SK-N-SH (cell line): ENCODE measurements at regions not wholly inside any gene's neighbourhood (a gene's known extent, or its start where the extent isn't known, plus 50 kb on each side); places are given as distances from the start of the nearest gene placed in this dataset.

ENCODE experiments used
- ELF1 ChIP-seq: IDR thresholded peaks from 2 replicates; pipeline ENCODE4 v1.4.0; 2012
- EZH2phosphoT487 ChIP-seq: fragments of 200-600 bp; sonication (generic); IDR thresholded peaks from 2 replicates; pipeline ENCODE4 v1.6.1; 2017; ENCODE audit warnings: low read depth, mixed run types, mild to moderate bottlenecking, antibody characterized with exemption, moderate library complexity, borderline replicate concordance
- FOXM1 ChIP-seq: IDR thresholded peaks from 2 replicates; pipeline ENCODE4 v1.4.0; 2012; ENCODE audit warnings: low read depth, mild to moderate bottlenecking
- JUND ChIP-seq: IDR thresholded peaks from 2 replicates; pipeline ENCODE4 v1.4.0; 2012
- MXI1 ChIP-seq: IDR thresholded peaks from 2 replicates; pipeline ENCODE4 v1.6.1; 2012; ENCODE audit warnings: mild to moderate bottlenecking, low read depth, low read length, improper control_type of control experiment
- NFIC ChIP-seq: IDR thresholded peaks from 2 replicates; pipeline ENCODE4 v1.4.0; 2012; ENCODE audit warnings: borderline replicate concordance
- POLR2AphosphoS5 ChIP-seq: IDR thresholded peaks from 2 replicates; pipeline ENCODE4 v1.6.1; 2012; ENCODE audit warnings: low read depth, low read length
- SMC3 ChIP-seq: IDR thresholded peaks from 2 replicates; pipeline ENCODE4 v1.6.1; 2012; ENCODE audit warnings: low read depth, low read length, improper control_type of control experiment
- TF ChIP-seq, protein P1 (sequence below): fragments of 200-600 bp; sonication (generic); IDR thresholded peaks from 2 replicates; pipeline ENCODE4 v1.6.1; 2017; ENCODE audit warnings: antibody characterized with exemption, mild to moderate bottlenecking, moderate library complexity
- TF ChIP-seq, protein P2 (sequence below): IDR thresholded peaks from 2 replicates; pipeline ENCODE4 v1.6.1; 2012; ENCODE audit warnings: mild to moderate bottlenecking, low read depth, low read length, moderate library complexity
- TF ChIP-seq, protein P3 (sequence below): IDR thresholded peaks from 2 replicates; pipeline ENCODE4 v1.4.0; 2012; ENCODE audit warnings: low read depth
- TF ChIP-seq, protein P4 (sequence below): IDR thresholded peaks from 2 replicates; pipeline ENCODE4 v1.4.0; 2012; ENCODE audit warnings: low read depth, borderline replicate concordance
- TF ChIP-seq, protein P5 (sequence below): IDR thresholded peaks from 2 replicates; pipeline ENCODE4; 2012

DNA sequence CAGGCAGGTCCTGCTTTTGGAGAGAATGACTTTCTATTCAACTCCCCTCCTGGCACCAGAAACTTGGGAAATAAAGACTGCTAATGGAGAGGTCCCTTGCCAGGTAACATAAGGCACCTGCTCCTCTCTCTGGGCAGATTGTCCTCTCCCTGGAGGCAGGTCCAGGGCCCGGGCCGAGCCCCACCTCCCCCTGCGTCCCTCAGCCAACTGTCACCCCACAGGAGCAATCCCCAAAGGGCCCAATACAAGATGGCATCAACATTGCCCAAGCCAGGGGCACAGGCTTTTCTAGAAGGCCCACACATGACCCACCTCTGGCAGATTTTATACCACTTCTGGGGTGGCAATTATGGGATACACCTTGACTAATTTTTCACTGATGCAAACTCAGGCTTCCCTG is 145.2 kb downstream of the HERPUD2 start:
- TF ChIP-seq, protein P1, sequence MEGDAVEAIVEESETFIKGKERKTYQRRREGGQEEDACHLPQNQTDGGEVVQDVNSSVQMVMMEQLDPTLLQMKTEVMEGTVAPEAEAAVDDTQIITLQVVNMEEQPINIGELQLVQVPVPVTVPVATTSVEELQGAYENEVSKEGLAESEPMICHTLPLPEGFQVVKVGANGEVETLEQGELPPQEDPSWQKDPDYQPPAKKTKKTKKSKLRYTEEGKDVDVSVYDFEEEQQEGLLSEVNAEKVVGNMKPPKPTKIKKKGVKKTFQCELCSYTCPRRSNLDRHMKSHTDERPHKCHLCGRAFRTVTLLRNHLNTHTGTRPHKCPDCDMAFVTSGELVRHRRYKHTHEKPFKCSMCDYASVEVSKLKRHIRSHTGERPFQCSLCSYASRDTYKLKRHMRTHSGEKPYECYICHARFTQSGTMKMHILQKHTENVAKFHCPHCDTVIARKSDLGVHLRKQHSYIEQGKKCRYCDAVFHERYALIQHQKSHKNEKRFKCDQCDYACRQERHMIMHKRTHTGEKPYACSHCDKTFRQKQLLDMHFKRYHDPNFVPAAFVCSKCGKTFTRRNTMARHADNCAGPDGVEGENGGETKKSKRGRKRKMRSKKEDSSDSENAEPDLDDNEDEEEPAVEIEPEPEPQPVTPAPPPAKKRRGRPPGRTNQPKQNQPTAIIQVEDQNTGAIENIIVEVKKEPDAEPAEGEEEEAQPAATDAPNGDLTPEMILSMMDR, result no peak
- TF ChIP-seq SMC3 (no peak), MXI1 (no peak), NFIC (no peak), JUND (no peak), EZH2phosphoT487 (no peak), POLR2AphosphoS5 (no peak), ELF1 (no peak), FOXM1 (no peak)
- TF ChIP-seq, protein P2, sequence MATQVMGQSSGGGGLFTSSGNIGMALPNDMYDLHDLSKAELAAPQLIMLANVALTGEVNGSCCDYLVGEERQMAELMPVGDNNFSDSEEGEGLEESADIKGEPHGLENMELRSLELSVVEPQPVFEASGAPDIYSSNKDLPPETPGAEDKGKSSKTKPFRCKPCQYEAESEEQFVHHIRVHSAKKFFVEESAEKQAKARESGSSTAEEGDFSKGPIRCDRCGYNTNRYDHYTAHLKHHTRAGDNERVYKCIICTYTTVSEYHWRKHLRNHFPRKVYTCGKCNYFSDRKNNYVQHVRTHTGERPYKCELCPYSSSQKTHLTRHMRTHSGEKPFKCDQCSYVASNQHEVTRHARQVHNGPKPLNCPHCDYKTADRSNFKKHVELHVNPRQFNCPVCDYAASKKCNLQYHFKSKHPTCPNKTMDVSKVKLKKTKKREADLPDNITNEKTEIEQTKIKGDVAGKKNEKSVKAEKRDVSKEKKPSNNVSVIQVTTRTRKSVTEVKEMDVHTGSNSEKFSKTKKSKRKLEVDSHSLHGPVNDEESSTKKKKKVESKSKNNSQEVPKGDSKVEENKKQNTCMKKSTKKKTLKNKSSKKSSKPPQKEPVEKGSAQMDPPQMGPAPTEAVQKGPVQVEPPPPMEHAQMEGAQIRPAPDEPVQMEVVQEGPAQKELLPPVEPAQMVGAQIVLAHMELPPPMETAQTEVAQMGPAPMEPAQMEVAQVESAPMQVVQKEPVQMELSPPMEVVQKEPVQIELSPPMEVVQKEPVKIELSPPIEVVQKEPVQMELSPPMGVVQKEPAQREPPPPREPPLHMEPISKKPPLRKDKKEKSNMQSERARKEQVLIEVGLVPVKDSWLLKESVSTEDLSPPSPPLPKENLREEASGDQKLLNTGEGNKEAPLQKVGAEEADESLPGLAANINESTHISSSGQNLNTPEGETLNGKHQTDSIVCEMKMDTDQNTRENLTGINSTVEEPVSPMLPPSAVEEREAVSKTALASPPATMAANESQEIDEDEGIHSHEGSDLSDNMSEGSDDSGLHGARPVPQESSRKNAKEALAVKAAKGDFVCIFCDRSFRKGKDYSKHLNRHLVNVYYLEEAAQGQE, result no peak
- TF ChIP-seq, protein P3, sequence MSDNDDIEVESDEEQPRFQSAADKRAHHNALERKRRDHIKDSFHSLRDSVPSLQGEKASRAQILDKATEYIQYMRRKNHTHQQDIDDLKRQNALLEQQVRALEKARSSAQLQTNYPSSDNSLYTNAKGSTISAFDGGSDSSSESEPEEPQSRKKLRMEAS, result no peak
- TF ChIP-seq, protein P4, sequence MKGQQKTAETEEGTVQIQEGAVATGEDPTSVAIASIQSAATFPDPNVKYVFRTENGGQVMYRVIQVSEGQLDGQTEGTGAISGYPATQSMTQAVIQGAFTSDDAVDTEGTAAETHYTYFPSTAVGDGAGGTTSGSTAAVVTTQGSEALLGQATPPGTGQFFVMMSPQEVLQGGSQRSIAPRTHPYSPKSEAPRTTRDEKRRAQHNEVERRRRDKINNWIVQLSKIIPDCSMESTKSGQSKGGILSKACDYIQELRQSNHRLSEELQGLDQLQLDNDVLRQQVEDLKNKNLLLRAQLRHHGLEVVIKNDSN, result no peak
- TF ChIP-seq, protein P5, sequence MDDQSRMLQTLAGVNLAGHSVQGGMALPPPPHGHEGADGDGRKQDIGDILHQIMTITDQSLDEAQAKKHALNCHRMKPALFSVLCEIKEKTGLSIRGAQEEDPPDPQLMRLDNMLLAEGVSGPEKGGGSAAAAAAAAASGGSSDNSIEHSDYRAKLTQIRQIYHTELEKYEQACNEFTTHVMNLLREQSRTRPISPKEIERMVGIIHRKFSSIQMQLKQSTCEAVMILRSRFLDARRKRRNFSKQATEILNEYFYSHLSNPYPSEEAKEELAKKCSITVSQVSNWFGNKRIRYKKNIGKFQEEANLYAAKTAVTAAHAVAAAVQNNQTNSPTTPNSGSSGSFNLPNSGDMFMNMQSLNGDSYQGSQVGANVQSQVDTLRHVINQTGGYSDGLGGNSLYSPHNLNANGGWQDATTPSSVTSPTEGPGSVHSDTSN, result no peak
